A549 (cell line): ENCODE measurements at regions not wholly inside any gene's neighbourhood (a gene's known extent, or its start where the extent isn't known, plus 50 kb on each side); places are given as distances from the start of the nearest gene placed in this dataset.

Experiments used
- CHD2 ChIP-seq: fragments of 150-350 bp; IDR thresholded peaks from 2 replicates; pipeline ENCODE4 v1.6.1; 2014; ENCODE audit warnings: low read length; ENCODE audit not compliant: partially characterized antibody
- CHD4 ChIP-seq: fragments of 200-600 bp; sonication (generic); IDR thresholded peaks from 2 replicates; pipeline ENCODE4 v1.6.1; 2016; ENCODE audit warnings: antibody characterized with exemption, mild to moderate bottlenecking, borderline replicate concordance
- EP300 ChIP-seq, 2 experiments: fragments of >200 bp; sonication (Bioruptor Twin); formaldehyde crosslinking; IDR thresholded peaks; 2 replicates in 1 of 2; 3 replicates in 1 of 2; pipeline ENCODE4 v1.6.1; 2016 to 2017
- HOXB5 ChIP-seq: fragments of 250-450 bp; sonication (Bioruptor Pico); IDR thresholded peaks from 2 replicates; pipeline ENCODE4 v1.5.0; 2020; ENCODE audit warnings: mild to moderate bottlenecking, moderate library complexity
- KDM5A ChIP-seq: fragments of 200-600 bp; sonication (generic); IDR thresholded peaks from 2 replicates; pipeline ENCODE4 v1.6.1; 2016; ENCODE audit warnings: antibody characterized with exemption, mild to moderate bottlenecking
- NR3C1 ChIP-seq: fragments of >200 bp; sonication (Bioruptor Twin); formaldehyde crosslinking; IDR thresholded peaks from 3 replicates; pipeline ENCODE4 v1.6.1; 2017
- POLR2A ChIP-seq: IDR thresholded peaks from 2 replicates; pipeline ENCODE4 v1.6.1; 2012; ENCODE audit warnings: mild to moderate bottlenecking, low read length
- RCOR1 ChIP-seq: fragments of 150-350 bp; IDR thresholded peaks from 2 replicates; pipeline ENCODE4 v1.6.1; 2014; ENCODE audit warnings: antibody characterized with exemption, low read length, low read depth
- RNF2 ChIP-seq: fragments of 200-600 bp; sonication (generic); IDR thresholded peaks from 2 replicates; pipeline ENCODE4 v1.6.1; 2016; ENCODE audit warnings: low read depth, mild to moderate bottlenecking, antibody characterized with exemption, moderate library complexity, borderline replicate concordance
- TF ChIP-seq, protein P1 (sequence below): fragments of 250-450 bp; sonication (Bioruptor Pico); IDR thresholded peaks from 2 replicates; pipeline ENCODE4 v1.5.0; 2021; ENCODE audit warnings: mild to moderate bottlenecking, moderate library complexity, borderline replicate concordance
- TF ChIP-seq, protein P2 (sequence below): fragments of >200 bp; sonication (Bioruptor Twin); formaldehyde crosslinking; IDR thresholded peaks from 3 replicates; pipeline ENCODE4 v1.5.1; 2016

DNA sequence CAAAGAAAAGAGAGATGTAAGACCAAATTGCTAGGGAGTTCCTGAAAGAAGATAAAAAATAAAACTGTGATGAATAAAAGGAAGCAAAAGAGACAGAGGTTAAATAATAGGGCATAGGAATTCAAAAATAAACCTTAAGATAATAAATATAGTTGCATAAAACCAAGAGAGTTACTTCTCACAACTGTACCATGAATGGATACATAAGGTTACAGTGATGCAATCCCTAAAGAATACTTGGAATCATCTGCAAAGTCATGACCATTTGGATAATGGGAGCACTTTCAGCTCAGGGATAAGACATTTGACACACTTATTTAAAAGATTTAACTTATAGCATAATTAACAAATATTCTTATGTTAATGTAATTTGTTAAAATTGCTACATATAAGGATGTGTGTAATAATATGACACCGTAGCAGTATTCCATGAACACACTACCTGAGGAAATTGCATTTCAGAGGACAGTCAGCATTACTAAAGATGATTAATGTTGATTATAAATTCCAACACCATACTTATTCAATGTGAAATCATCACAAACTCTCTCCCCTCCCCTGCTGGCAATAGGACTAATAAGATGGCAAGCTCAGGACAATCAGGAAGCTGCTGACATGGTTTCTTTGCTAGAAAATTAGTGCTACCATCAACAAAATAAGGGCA lies 202.1 kb upstream of the AKR1E2 start:
- no peak for TF ChIP-seq KDM5A
- no peak for TF ChIP-seq CHD4
- TF ChIP-seq, protein P1, sequence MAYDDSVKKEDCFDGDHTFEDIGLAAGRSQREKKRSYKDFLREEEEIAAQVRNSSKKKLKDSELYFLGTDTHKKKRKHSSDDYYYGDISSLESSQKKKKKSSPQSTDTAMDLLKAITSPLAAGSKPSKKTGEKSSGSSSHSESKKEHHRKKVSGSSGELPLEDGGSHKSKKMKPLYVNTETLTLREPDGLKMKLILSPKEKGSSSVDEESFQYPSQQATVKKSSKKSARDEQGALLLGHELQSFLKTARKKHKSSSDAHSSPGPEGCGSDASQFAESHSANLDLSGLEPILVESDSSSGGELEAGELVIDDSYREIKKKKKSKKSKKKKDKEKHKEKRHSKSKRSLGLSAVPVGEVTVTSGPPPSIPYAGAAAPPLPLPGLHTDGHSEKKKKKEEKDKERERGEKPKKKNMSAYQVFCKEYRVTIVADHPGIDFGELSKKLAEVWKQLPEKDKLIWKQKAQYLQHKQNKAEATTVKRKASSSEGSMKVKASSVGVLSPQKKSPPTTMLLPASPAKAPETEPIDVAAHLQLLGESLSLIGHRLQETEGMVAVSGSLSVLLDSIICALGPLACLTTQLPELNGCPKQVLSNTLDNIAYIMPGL (CRISPR knock-in tag): no peak
- no peak for TF ChIP-seq POLR2A
- TF ChIP-seq RNF2: no peak
- TF ChIP-seq EP300 (IDR thresholded peaks at IDR 0.05): no peak
- TF ChIP-seq CHD2: no peak
- no peak for TF ChIP-seq RCOR1
- TF ChIP-seq, protein P2, sequence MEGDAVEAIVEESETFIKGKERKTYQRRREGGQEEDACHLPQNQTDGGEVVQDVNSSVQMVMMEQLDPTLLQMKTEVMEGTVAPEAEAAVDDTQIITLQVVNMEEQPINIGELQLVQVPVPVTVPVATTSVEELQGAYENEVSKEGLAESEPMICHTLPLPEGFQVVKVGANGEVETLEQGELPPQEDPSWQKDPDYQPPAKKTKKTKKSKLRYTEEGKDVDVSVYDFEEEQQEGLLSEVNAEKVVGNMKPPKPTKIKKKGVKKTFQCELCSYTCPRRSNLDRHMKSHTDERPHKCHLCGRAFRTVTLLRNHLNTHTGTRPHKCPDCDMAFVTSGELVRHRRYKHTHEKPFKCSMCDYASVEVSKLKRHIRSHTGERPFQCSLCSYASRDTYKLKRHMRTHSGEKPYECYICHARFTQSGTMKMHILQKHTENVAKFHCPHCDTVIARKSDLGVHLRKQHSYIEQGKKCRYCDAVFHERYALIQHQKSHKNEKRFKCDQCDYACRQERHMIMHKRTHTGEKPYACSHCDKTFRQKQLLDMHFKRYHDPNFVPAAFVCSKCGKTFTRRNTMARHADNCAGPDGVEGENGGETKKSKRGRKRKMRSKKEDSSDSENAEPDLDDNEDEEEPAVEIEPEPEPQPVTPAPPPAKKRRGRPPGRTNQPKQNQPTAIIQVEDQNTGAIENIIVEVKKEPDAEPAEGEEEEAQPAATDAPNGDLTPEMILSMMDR: no peak
- no peak for TF ChIP-seq NR3C1
- TF ChIP-seq HOXB5 (CRISPR knock-in tag): no peak
